Spleen (tissue), 7 donors: ENCODE measurements at regions not wholly inside any gene's neighbourhood (a gene's known extent, or its start where the extent isn't known, plus 50 kb on each side); places are given as distances from the start of the nearest gene placed in this dataset.

ENCODE experiments used
- CTCF ChIP-seq, 11 experiments: fragments of 200-600 bp in 7 of 11; fragments of 450-650 bp in 4 of 11; sonication (generic) in 4 of 11; IDR thresholded peaks in 8 of 11; conservative IDR thresholded peaks in 3 of 11; 1 replicate in 7 of 11; 2 replicates in 4 of 11; pipeline versions ENCODE4 v1.4.0 to v1.8.0; 2016 to 2021; ENCODE audit warnings: antibody characterized with exemption in 11 of 11, inconsistent platforms in 4 of 11, mild to moderate bottlenecking in 1 of 11
- POLR2A ChIP-seq, 3 donors: fragments of 450-650 bp; IDR thresholded peaks; one replicate each; pipeline ENCODE4 v1.5.1; 2017; ENCODE audit warnings: antibody characterized with exemption in 3 of 3, mild to moderate bottlenecking in 1 of 3
- POLR2AphosphoS5 ChIP-seq, 3 donors: sonication (generic); formaldehyde crosslinking; IDR thresholded peaks; one replicate each; pipeline ENCODE4 v1.5.1; 2017; ENCODE audit warnings: antibody characterized with exemption in 3 of 3
- donor health status: DM: no; HTN: no; CAD: no; lungs with moderate emphysema.
- donor health status: DM: no; HTN: no; CAD: no.
- donor health status: DM: no; HTN: no; CAD: no.

GRCh38 chr22:27075891-27076290 lies 418.5 kb downstream of the MIAT start:
- TF ChIP-seq CTCF (IDR thresholded peaks at IDR 0.05 in 8 of 11, conservative IDR thresholded peaks at IDR 0.05 in 3 of 11) (no peak), POLR2A (IDR thresholded peaks at IDR 0.05) (no peak), POLR2AphosphoS5 (IDR thresholded peaks at IDR 0.05) (no peak)
